Colon (tissue), 2 donors: ENCODE measurements at regions not wholly inside any gene's neighbourhood (a gene's known extent, or its start where the extent isn't known, plus 50 kb on each side); places are given as distances from the start of the nearest gene placed in this dataset.

ENCODE experiments used
- FAIRE-seq: peaks from 2 replicates; lab custom pipeline; 2012; peaks lifted over from hg19 to GRCh38; lab: Jason Lieb, UNC
- donor health status: control.
- donor health status: control.

- FAIRE-seq: no peak
These were observed 307.0 kb downstream of the SPRY2 start for GRCh38 chr13:80033951-80034350.

GRCh38 chr13:80033286-80033685 lies 307.6 kb downstream of the SPRY2 start:
- FAIRE-seq: no peak

- FAIRE-seq: no peak
These were observed 310.4 kb downstream of the SPRY2 start for GRCh38 chr13:80030491-80030890.

- FAIRE-seq: no peak
These were observed 311.8 kb downstream of the SPRY2 start for GRCh38 chr13:80029170-80029569.

GRCh38 chr13:80022146-80022545 lies 318.8 kb downstream of the SPRY2 start:
- FAIRE-seq: no peak

- no peak for FAIRE-seq
These were observed 328.7 kb downstream of the SPRY2 start for GRCh38 chr13:80012251-80012650.

GRCh38 chr13:80011448-80012212 lies 329.3 kb downstream of the SPRY2 start:
- FAIRE-seq: no peak

GRCh38 chr13:80010846-80011245 lies 330.1 kb downstream of the SPRY2 start:
- FAIRE-seq: no peak

- FAIRE-seq: no peak
These were observed 330.6 kb downstream of the SPRY2 start for GRCh38 chr13:80010286-80010831.

- FAIRE-seq: no peak
These were observed 331.2 kb downstream of the SPRY2 start for GRCh38 chr13:80009760-80010159.

GRCh38 chr13:80006940-80007339 lies 334.0 kb downstream of the SPRY2 start:
- no peak for FAIRE-seq

GRCh38 chr13:80001510-80001842 lies 339.4 kb downstream of the SPRY2 start:
- FAIRE-seq: no peak

GRCh38 chr13:80000684-80001509 lies 340.0 kb downstream of the SPRY2 start:
- no peak for FAIRE-seq

- FAIRE-seq: no peak
These were observed 341.3 kb downstream of the SPRY2 start for GRCh38 chr13:79999601-80000000.

GRCh38 chr13:79998381-79998880 lies 342.5 kb downstream of the SPRY2 start:
- no peak for FAIRE-seq

- no peak for FAIRE-seq
These were observed 343.7 kb downstream of the SPRY2 start for GRCh38 chr13:79997244-79997643.

GRCh38 chr13:79995334-79995733 lies 345.6 kb downstream of the SPRY2 start:
- FAIRE-seq: no peak

- FAIRE-seq: no peak
These were observed 348.8 kb downstream of the SPRY2 start for GRCh38 chr13:79992111-79992510.

GRCh38 chr13:79990048-79990447 lies 350.9 kb downstream of the SPRY2 start:
- no peak for FAIRE-seq

- no peak for FAIRE-seq
These were observed 351.7 kb downstream of the SPRY2 start for GRCh38 chr13:79989217-79989661.

- no peak for FAIRE-seq
These were observed 352.4 kb downstream of the SPRY2 start for GRCh38 chr13:79988573-79988972.

- no peak for FAIRE-seq
These were observed 353.2 kb downstream of the SPRY2 start for GRCh38 chr13:79987761-79988160.

- FAIRE-seq: no peak
These were observed 353.6 kb downstream of the SPRY2 start for GRCh38 chr13:79987323-79987722.
